ENCODE measurements at regions not wholly inside any gene's neighbourhood (a gene's known extent, or its start where the extent isn't known, plus 50 kb on each side); places are given as distances from the start of the nearest gene placed in this dataset.

DNA sequence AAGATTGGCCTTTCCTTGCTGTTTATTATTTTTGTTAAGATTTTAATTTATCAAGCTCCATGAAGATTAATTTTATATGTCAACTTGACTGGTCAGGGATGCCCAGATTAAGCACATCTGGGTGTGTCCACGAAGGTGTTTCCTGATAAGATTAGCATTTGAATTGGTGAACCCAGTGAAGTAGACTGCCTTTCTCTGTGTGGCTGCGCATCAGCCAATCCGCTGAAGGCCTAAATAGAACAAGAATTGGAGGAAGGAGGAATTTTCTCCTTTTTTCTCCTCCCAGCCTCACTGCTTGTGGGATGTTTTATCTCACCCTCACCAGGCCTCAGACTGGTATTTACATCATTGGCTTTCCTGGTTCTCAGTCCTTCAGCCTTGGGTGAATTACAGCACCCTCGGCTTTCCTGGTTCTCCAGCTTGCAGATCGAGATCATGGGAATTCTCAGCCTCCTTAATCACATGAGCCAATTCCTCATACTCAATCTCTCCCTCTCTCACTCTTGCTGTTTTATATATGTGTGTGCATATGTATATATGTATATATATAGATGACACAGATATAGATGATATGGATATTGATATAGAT lies 135.4 kb upstream of the SPEF2 start:
- WGBS, 2 donors: 78 to 84% methylated on average over 5 of the region's 5 CpGs
- Histone ChIP-seq H3K4me1 (peaks cover 0 to 19% (median 0%) of the 10 kb centered on the region in 3 donors), H3K9me3 (no peaks in the 10 kb centered on the region), H3K27ac (no peak overlapping the region), H3K36me3 (no peaks in the 10 kb centered on the region), H3K4me3 (no peak overlapping the region), H3K27me3 (no peaks in the 10 kb centered on the region)
- TF ChIP-seq POLR2A (IDR thresholded peaks at IDR 0.05): no peak
- TF ChIP-seq, protein P1, sequence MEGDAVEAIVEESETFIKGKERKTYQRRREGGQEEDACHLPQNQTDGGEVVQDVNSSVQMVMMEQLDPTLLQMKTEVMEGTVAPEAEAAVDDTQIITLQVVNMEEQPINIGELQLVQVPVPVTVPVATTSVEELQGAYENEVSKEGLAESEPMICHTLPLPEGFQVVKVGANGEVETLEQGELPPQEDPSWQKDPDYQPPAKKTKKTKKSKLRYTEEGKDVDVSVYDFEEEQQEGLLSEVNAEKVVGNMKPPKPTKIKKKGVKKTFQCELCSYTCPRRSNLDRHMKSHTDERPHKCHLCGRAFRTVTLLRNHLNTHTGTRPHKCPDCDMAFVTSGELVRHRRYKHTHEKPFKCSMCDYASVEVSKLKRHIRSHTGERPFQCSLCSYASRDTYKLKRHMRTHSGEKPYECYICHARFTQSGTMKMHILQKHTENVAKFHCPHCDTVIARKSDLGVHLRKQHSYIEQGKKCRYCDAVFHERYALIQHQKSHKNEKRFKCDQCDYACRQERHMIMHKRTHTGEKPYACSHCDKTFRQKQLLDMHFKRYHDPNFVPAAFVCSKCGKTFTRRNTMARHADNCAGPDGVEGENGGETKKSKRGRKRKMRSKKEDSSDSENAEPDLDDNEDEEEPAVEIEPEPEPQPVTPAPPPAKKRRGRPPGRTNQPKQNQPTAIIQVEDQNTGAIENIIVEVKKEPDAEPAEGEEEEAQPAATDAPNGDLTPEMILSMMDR (IDR thresholded peaks at IDR 0.05): no peak
- intact Hi-C loops (cut with DNase I): no loop called here
- no peak for DNase-seq

DNA sequence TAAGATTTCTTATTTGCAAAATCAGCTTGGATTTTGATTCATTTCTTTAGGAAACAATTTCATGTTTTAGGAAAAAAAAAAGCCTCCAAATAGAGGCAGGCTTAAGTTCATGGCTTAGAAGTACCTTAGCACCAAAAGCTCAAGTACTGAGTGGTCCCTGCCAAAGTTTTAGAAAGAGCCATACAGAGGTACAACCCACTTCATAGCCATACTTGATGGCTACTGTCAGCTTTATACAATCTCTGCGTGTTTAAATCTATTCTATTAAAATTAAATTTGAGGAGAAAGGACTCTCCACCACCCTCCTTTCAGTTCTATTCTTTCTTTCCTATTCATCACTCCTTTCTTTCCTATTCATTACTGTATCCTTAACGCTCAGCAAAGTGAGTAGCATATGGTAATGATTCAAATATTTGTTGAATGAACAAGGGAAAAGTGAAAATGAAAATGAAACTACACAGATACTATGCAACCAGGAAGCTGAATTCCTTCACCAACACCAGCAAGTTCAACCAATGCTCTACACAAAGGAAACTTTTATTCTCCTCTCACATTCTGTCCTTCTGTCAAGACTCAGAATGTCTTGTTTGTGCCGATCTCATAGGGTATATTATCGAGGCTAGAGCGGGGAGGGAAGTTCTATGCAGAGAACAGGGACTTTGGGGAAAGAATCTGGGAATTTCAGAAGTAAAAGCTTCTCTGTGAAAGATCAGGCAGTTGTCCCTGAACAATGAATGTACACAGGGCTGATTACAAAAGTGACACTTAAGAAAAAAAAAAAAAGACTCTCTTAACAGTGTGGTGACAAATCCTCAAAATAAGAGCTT lies 138.6 kb upstream of the SPEF2 start:
- intact Hi-C loops (cut with DNase I): no loop called here
- Histone ChIP-seq H3K4me3 (peak overlapping the region in 3 of 4 donors; percentile 0 to 47 (median 17)), H3K27me3 (no peaks in the 10 kb centered on the region), H3K9me3 (no peaks in the 10 kb centered on the region), H3K4me1 (peaks cover 0 to 15% (median 0%) of the 10 kb centered on the region in 3 donors), H3K27ac (peak overlapping the region; percentile 45 to 69 (median 50)), H3K36me3 (no peaks in the 10 kb centered on the region)
- DNase-seq: no peak
- 57 to 59% methylated on average over 5 of the region's 5 CpGs for WGBS, 2 donors
- no peak for TF ChIP-seq POLR2A (IDR thresholded peaks at IDR 0.05)
- TF ChIP-seq, protein P1 (IDR thresholded peaks at IDR 0.05): no peak

DNA sequence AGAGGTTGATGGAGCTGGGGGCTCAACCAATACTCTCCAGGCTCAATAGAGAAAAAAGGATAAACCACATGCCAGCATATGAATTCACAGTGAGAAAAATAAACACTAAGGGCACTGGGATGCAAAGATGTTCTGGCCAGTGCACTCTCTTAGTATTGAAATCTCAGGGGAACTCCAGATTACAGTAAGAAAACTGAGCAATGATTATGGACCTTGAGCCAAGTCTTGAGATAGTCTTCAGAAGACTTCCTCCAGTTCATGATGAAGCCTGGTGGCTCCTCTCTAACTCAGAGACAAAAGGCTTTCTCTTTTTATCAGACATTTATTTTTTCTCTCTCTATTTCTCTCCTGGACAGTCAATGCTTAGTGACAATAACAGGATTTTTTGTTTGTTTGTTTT lies 139.8 kb upstream of the SPEF2 start:
- H3K4me3 ChIP-seq: no peak overlapping the region
- no peak overlapping the region for H3K27ac ChIP-seq
- intact Hi-C loops (cut with DNase I): no loop called here
- H3K27me3 ChIP-seq: no peaks in the 10 kb centered on the region
- TF ChIP-seq, protein P1 (IDR thresholded peaks at IDR 0.05): no peak
- no peak for TF ChIP-seq POLR2A (IDR thresholded peaks at IDR 0.05)
- DNase-seq: no peak
- peaks cover 0 to 15% (median 0%) of the 10 kb centered on the region in 3 donors for H3K4me1 ChIP-seq
- H3K36me3 ChIP-seq: no peaks in the 10 kb centered on the region
- no peaks in the 10 kb centered on the region for H3K9me3 ChIP-seq

DNA sequence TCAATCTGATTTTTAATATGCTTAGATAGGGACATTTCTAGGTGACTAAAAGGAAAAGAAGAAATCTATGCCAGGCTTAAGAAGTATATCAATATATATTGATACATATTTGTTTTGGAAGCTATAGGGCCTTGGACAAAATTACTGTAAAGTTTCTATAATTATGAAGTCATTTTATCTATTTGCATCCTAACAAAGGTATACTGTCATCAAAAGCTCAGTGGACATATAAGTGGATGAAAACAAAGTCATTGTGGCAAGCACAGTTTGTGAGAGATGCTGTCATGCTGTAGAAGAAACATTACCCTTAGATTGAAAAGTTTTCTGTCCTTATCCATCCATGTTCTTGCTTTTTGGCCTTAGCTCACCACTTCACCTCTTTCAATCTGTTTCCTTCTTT lies 140.3 kb upstream of the SPEF2 start:
- H3K4me3 ChIP-seq: no peak overlapping the region
- intact Hi-C loops (cut with DNase I): no loop called here
- no peak for DNase-seq
- no peak overlapping the region for H3K27ac ChIP-seq
- no peaks in the 10 kb centered on the region for H3K9me3 ChIP-seq
- TF ChIP-seq POLR2A (IDR thresholded peaks at IDR 0.05): no peak
- TF ChIP-seq, protein P1 (IDR thresholded peaks at IDR 0.05): no peak
- H3K4me1 ChIP-seq: peaks cover 0 to 15% (median 0%) of the 10 kb centered on the region in 3 donors
- H3K27me3 ChIP-seq: no peaks in the 10 kb centered on the region
- H3K36me3 ChIP-seq: no peaks in the 10 kb centered on the region

DNA sequence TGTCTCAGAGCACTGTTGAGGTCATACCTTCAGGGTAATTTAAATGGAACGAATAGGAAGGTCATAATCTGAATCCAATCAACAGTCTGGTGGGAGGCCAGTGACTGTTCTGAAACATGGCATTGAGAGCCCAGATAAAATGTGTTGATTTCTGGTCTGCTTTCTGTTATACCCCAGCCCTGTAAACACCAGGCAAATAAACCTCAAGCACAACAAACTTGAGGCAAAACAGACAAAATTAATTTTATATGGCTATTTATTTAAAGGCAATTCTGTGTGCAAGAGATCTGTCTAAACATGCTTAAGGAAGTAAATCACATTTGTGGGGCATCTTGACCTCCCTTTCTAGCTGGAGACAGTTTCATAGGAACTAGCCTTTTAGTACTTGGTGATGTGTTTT lies 140.9 kb upstream of the SPEF2 start:
- Histone ChIP-seq H3K4me1 (peaks cover 0 to 15% (median 0%) of the 10 kb centered on the region in 3 donors), H3K36me3 (no peaks in the 10 kb centered on the region), H3K27me3 (no peaks in the 10 kb centered on the region), H3K4me3 (no peak overlapping the region), H3K9me3 (no peaks in the 10 kb centered on the region), H3K27ac (no peak overlapping the region)
- intact Hi-C loops (cut with DNase I): no loop called here
- no peak for DNase-seq
- 46 to 50% methylated on average over 1 of the region's 1 CpG for WGBS, 2 donors
- TF ChIP-seq, protein P1 (IDR thresholded peaks at IDR 0.05): no peak
- no peak for TF ChIP-seq POLR2A (IDR thresholded peaks at IDR 0.05)

All from esophagus squamous epithelium (tissue), 5 donors.